ENCODE measurements at regions not wholly inside any gene's neighbourhood (a gene's known extent, or its start where the extent isn't known, plus 50 kb on each side); places are given as distances from the start of the nearest gene placed in this dataset.

- peak; percentile 60 for ATAC-seq
- TF ChIP-seq MEF2A (IDR thresholded peaks at IDR 0.05; ENCODE audit: insufficient read depth, low read depth, low read length) (no peak), HCFC1 (IDR thresholded peaks at IDR 0.05; ENCODE audit: low read length) (no peak), STAT3 (IDR thresholded peaks at IDR 0.05; ENCODE audit: low read depth, low read length) (no peak), MAX (IDR thresholded peaks at IDR 0.05; ENCODE audit: low read depth, low read length) (no peak), MEF2B (IDR thresholded peaks at IDR 0.05; ENCODE audit: partially characterized antibody, poor library complexity, severe bottlenecking) (peak; percentile 47), IKZF2 (IDR thresholded peaks at IDR 0.05) (no peak), PAX8 (IDR thresholded peaks at IDR 0.05) (no peak), IKZF1 (conservative IDR thresholded peaks at IDR 0.05) (0 out of 2 replicates have a peak, but pooled peaks have one; percentile 12), SPI1 (IDR thresholded peaks at IDR 0.05; ENCODE audit: borderline replicate concordance, insufficient read depth, low read depth, low read length) (peak; percentile 63; the same call in 1 of the 2 replicates)
- H3K27me3 ChIP-seq (replicated peaks in 1 of 2; ENCODE audit: control insufficient read depth in 2 of 2, insufficient read depth in 2 of 2, low read length in 1 of 2) = no peaks in the 10 kb centered on the region
- H3K4me1 ChIP-seq (ENCODE audit: control insufficient read depth, insufficient read depth, low read length) = no peaks in the 10 kb centered on the region
- in situ Hi-C loops (cut with MboI) (no loop called here), intact Hi-C loops (cut with micrococcal nuclease; ENCODE audit: unreplicated experiment) (no loop called here)
- FAIRE-seq = peak; percentile 85
- no peaks in the 10 kb centered on the region for H3K9me3 ChIP-seq (replicated peaks; ENCODE audit: control insufficient read depth, insufficient read depth, low read length)
- no peak overlapping the region for H3K9ac ChIP-seq (ENCODE audit: control insufficient read depth, insufficient read depth, low read length)
- BruUV-seq (replicated peaks) = no TSS peak
- ChIA-PET RAD21 (ENCODE audit: unreplicated experiment) (no interaction called here), CTCF (no interaction called here), SMC1A (ENCODE audit: uncharacterized antibody, unreplicated experiment) (no interaction called here), POLR2A (no interaction called here)
- no peaks in the 10 kb centered on the region for H3K36me3 ChIP-seq (ENCODE audit: control insufficient read depth in 2 of 2, insufficient read depth in 2 of 2, low read length in 1 of 2)
- no peak overlapping the region for H2AFZ ChIP-seq (ENCODE audit: control insufficient read depth, low read depth, low read length)
- 8% methylated on average over 4 of the region's 4 CpGs for WGBS (ENCODE audit: insufficient coverage, insufficient replicate concordance, low lambda C conversion rate, missing lambda C conversion rate)
- H3K4me3 ChIP-seq = no peak overlapping the region
- H3K27ac ChIP-seq (ENCODE audit: control insufficient read depth, insufficient read depth) = no peak overlapping the region
- no peaks in the 10 kb centered on the region for H3K79me2 ChIP-seq (ENCODE audit: control insufficient read depth, insufficient read depth, low read length)
- DNase-seq (ENCODE audit: low read depth, low spot score) = no peak
- H4K20me1 ChIP-seq (ENCODE audit: control insufficient read depth, insufficient read depth) = no peaks in the 10 kb centered on the region
- no peak overlapping the region for H3K4me2 ChIP-seq (ENCODE audit: control insufficient read depth, insufficient read depth)
Measured at GRCh38 chr18:22109535-22109934, 59.9 kb upstream of the GATA6 start.

DNA sequence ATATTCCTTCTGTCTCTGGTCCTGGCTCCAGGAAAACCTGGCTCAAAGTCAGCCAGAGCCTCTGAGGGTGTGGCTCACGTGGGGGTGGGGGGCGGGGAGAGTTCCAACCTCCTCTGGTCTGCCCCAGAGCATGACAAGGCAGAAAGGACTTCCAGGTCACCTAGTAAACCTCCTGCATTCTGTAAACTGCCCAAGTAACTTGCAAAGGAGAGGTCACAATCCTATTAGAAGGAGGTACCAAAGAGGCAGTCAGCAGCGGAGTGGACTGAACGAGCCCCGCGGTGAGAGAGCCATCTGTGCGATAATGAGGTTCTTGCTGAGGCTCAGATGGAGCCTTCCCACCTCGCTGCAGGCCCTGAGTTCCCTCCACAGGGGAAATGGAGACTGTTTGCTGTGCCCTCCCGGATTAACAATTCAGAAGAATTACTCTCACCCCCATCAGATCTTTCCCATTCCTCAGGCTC lies 58.9 kb upstream of the GATA6 start:
- BruUV-seq (replicated peaks) = no TSS peak
- FAIRE-seq = no peak
- RAD21 ChIA-PET (ENCODE audit: unreplicated experiment) = no interaction called here
- 43% methylated on average over 9 of the region's 9 CpGs for WGBS (ENCODE audit: insufficient coverage, insufficient replicate concordance, low lambda C conversion rate, missing lambda C conversion rate)
- H3K9me3 ChIP-seq (replicated peaks; ENCODE audit: control insufficient read depth, insufficient read depth, low read length) = no peaks in the 10 kb centered on the region
- no peaks in the 10 kb centered on the region for H3K27me3 ChIP-seq (replicated peaks in 1 of 2; ENCODE audit: control insufficient read depth in 2 of 2, insufficient read depth in 2 of 2, low read length in 1 of 2)
- CTCF ChIA-PET = no interaction called here
- DNase-seq (ENCODE audit: low read depth, low spot score) = no peak
- no peaks in the 10 kb centered on the region for H4K20me1 ChIP-seq (ENCODE audit: control insufficient read depth, insufficient read depth)
- intact Hi-C loops (cut with micrococcal nuclease; ENCODE audit: unreplicated experiment) (no loop called here), in situ Hi-C loops (cut with MboI) (no loop called here)
- no peak overlapping the region for H3K9ac ChIP-seq (ENCODE audit: control insufficient read depth, insufficient read depth, low read length)
- H2AFZ ChIP-seq (ENCODE audit: control insufficient read depth, low read depth, low read length) = no peak overlapping the region
- no peaks in the 10 kb centered on the region for H3K4me1 ChIP-seq (ENCODE audit: control insufficient read depth, insufficient read depth, low read length)
- no peak for TF ChIP-seq RB1 (IDR thresholded peaks at IDR 0.05; ENCODE audit: borderline replicate concordance)
- no peak for TF ChIP-seq BCL11A (IDR thresholded peaks at IDR 0.05; ENCODE audit: low read depth, low read length)
- TF ChIP-seq RFX5 (IDR thresholded peaks at IDR 0.05; ENCODE audit: low read depth, low read length) = no peak
- H3K79me2 ChIP-seq (ENCODE audit: control insufficient read depth, insufficient read depth, low read length) = no peaks in the 10 kb centered on the region
- no peak for ATAC-seq
- no peaks in the 10 kb centered on the region for H3K36me3 ChIP-seq (ENCODE audit: control insufficient read depth in 2 of 2, insufficient read depth in 2 of 2, low read length in 1 of 2)
- H3K27ac ChIP-seq (ENCODE audit: control insufficient read depth, insufficient read depth) = no peak overlapping the region
- no peak overlapping the region for H3K4me2 ChIP-seq (ENCODE audit: control insufficient read depth, insufficient read depth)
- POLR2A ChIA-PET = no interaction called here
- no peak overlapping the region for H3K4me3 ChIP-seq
- SMC1A ChIA-PET (ENCODE audit: uncharacterized antibody, unreplicated experiment) = no interaction called here
